IMR-90 (cell line): ENCODE measurements at regions not wholly inside any gene's neighbourhood (a gene's known extent, or its start where the extent isn't known, plus 50 kb on each side); places are given as distances from the start of the nearest gene placed in this dataset.

Source experiments
- ATAC-seq: fragments of 200-7000 bp; cut with Tn5 transposase; 2 replicates; pipeline ENCODE4 v1.9.1; 2020; ENCODE audit warnings: low read depth, mild to moderate bottlenecking, moderate library complexity
- BruUV-seq: library from RNA; stranded (reverse); fragments of 400-500 nt; replicated peaks from 2 replicates; lab custom pipeline; 2021; lab: Mats Ljungman, UMichigan
- CTCF ChIA-PET: fragments of 300-600 bp; formaldehyde crosslinking; extraction: SDS; loops from one replicate; lab custom pipeline; 2021; ENCODE audit warnings: antibody characterized with exemption; lab: Yijun Ruan, JAX
- POLR2A ChIA-PET: fragments of 300-600 bp; sonication (Branson Sonifier 250); formaldehyde crosslinking; loops from one replicate; lab custom pipeline; 2022; ENCODE audit warnings: antibody characterized with exemption; ENCODE audit not compliant: unreplicated experiment; lab: Charles Lee
- DNase-seq: peaks from one replicate; pipeline ENCODE4 v3.0.0; 2013
- H2AFZ ChIP-seq: replicated peaks from 2 replicates; pipeline ENCODE3; 2013; ENCODE audit warnings: low read length, mild to moderate bottlenecking; ENCODE audit not compliant: poor library complexity
- H2AK5ac ChIP-seq: 2 replicates; pipeline ENCODE4 v1.6.1; 2013; ENCODE audit warnings: low read depth, low read length, inconsistent platforms
- H2AK9ac ChIP-seq: replicated peaks from 2 replicates; pipeline ENCODE3; 2013; ENCODE audit warnings: mild to moderate bottlenecking, low read depth, low read length, moderate library complexity; ENCODE audit not compliant: poor library complexity
- H2BK120ac ChIP-seq: 2 replicates; pipeline ENCODE4 v1.6.1; 2013; ENCODE audit warnings: low read depth, low read length, inconsistent platforms
- H2BK15ac ChIP-seq: 3 replicates; pipeline ENCODE4 v1.6.1; 2013; ENCODE audit warnings: low read depth, low read length, inconsistent platforms
- H2BK20ac ChIP-seq: 2 replicates; pipeline ENCODE4 v1.6.1; 2013; ENCODE audit warnings: low read depth, mild to moderate bottlenecking, inconsistent platforms, low read length, moderate library complexity
- H2BK5ac ChIP-seq: 2 replicates; pipeline ENCODE4 v1.6.1; 2013; ENCODE audit warnings: mild to moderate bottlenecking, low read depth, low read length, inconsistent platforms; ENCODE audit not compliant: poor library complexity, severe bottlenecking
- H3K14ac ChIP-seq: replicated peaks from 2 replicates; pipeline ENCODE4 v1.6.1; 2013; ENCODE audit warnings: low read depth, low read length, inconsistent platforms
- H3K18ac ChIP-seq: 2 replicates; pipeline ENCODE4 v1.6.1; 2013; ENCODE audit warnings: low read depth, low read length, control low read depth
- H3K23ac ChIP-seq: 2 replicates; pipeline ENCODE4 v1.6.1; 2013; ENCODE audit warnings: low read depth, low read length, inconsistent platforms
- H3K27ac ChIP-seq: 2 replicates; pipeline ENCODE4 v1.5.1; 2013; ENCODE audit warnings: mild to moderate bottlenecking, control low read depth, low read length; ENCODE audit not compliant: insufficient read depth
- H3K27me3 ChIP-seq: 2 replicates; pipeline ENCODE4 v1.6.1; 2013; ENCODE audit warnings: low read length; ENCODE audit not compliant: control insufficient read depth, insufficient read depth
- H3K36me3 ChIP-seq: 2 replicates; pipeline ENCODE4 v1.6.1; 2013; ENCODE audit warnings: low read length, mixed read lengths; ENCODE audit not compliant: control insufficient read depth, insufficient read depth
- H3K4ac ChIP-seq: 2 replicates; pipeline ENCODE4 v1.6.1; 2013; ENCODE audit warnings: low read depth, low read length, inconsistent platforms
- H3K4me1 ChIP-seq: 2 replicates; pipeline ENCODE4 v1.6.1; 2013; ENCODE audit warnings: low read length, mixed read lengths; ENCODE audit not compliant: control insufficient read depth, insufficient read depth
- H3K4me2 ChIP-seq: 2 replicates; pipeline ENCODE4 v1.6.1; 2013; ENCODE audit warnings: low read depth, mild to moderate bottlenecking, control low read depth, low read length, moderate library complexity
- H3K4me3 ChIP-seq: 2 replicates; pipeline ENCODE4 v1.5.1; 2013; ENCODE audit warnings: low read depth, mild to moderate bottlenecking, control low read depth, low read length, moderate library complexity; ENCODE audit not compliant: insufficient read depth
- H3K56ac ChIP-seq: 2 replicates; pipeline ENCODE4 v1.6.1; 2013; ENCODE audit warnings: low read length, inconsistent platforms; ENCODE audit not compliant: insufficient read depth; ENCODE audit errors: extremely low read depth
- H3K79me1 ChIP-seq, 2 experiments: 2 replicates each; pipeline ENCODE4 v1.6.1; 2013; ENCODE audit warnings: low read length in 2 of 2, inconsistent platforms in 1 of 2, low read depth in 1 of 2
- H3K9ac ChIP-seq: 2 replicates; pipeline ENCODE4 v1.6.1; 2013; ENCODE audit warnings: low read depth, low read length, control low read depth
- H3K9me1 ChIP-seq: 2 replicates; pipeline ENCODE4 v1.6.1; 2013; ENCODE audit warnings: low read length, inconsistent platforms; ENCODE audit not compliant: insufficient read depth
- H3K9me3 ChIP-seq: 2 replicates; pipeline ENCODE4 v1.6.1; 2013; ENCODE audit warnings: low read length; ENCODE audit not compliant: control insufficient read depth, insufficient read depth
- H4K20me1 ChIP-seq: 2 replicates; pipeline ENCODE4 v1.6.1; 2013; ENCODE audit warnings: low read length, inconsistent platforms; ENCODE audit not compliant: insufficient read depth
- H4K5ac ChIP-seq: 2 replicates; pipeline ENCODE4 v1.6.1; 2013; ENCODE audit warnings: mild to moderate bottlenecking, low read depth, low read length, control low read depth
- H4K8ac ChIP-seq, 2 experiments: 2 replicates each; pipeline ENCODE4 v1.6.1; 2013; ENCODE audit warnings: low read depth in 2 of 2, low read length in 2 of 2, control low read depth in 1 of 2, inconsistent platforms in 1 of 2
- H4K91ac ChIP-seq: 2 replicates; pipeline ENCODE4 v1.6.1; 2013; ENCODE audit warnings: low read depth, low read length, inconsistent platforms; ENCODE audit not compliant: insufficient read depth
- BHLHE40 ChIP-seq: fragments of 150-350 bp; IDR thresholded peaks from 2 replicates; pipeline ENCODE4 v1.6.1; 2016; ENCODE audit warnings: mild to moderate bottlenecking, low read depth, low read length
- FOS ChIP-seq: fragments of 150-350 bp; IDR thresholded peaks from 2 replicates; pipeline ENCODE4 v1.6.1; 2016; ENCODE audit warnings: low read depth, low read length
- MAZ ChIP-seq: IDR thresholded peaks from 2 replicates; pipeline ENCODE4 v1.6.1; 2012; ENCODE audit warnings: low read depth, mild to moderate bottlenecking, low read length, improper control_type of control experiment, moderate library complexity, borderline replicate concordance
- NFE2L2 ChIP-seq: fragments of 150-350 bp; IDR thresholded peaks from 2 replicates; pipeline ENCODE4 v1.6.1; 2016; ENCODE audit warnings: low read depth, mild to moderate bottlenecking, low read length
- RAD21 ChIP-seq: IDR thresholded peaks from 2 replicates; pipeline ENCODE4 v1.6.1; 2012; ENCODE audit warnings: low read length, improper control_type of control experiment
- RCOR1 ChIP-seq: IDR thresholded peaks from 2 replicates; pipeline ENCODE4 v1.6.1; 2012; ENCODE audit warnings: mild to moderate bottlenecking, low read length, improper control_type of control experiment; ENCODE audit not compliant: insufficient replicate concordance
- SMC3 ChIP-seq: fragments of 150-350 bp; IDR thresholded peaks from 2 replicates; pipeline ENCODE4 v1.6.1; 2016; ENCODE audit warnings: low read depth, mild to moderate bottlenecking, antibody characterized with exemption, low read length, moderate library complexity
- WGBS, 2 experiments: methylation state at CpG; one replicate each; pipeline versions ENCODE4 v1.1.5 to v1.1.7; 2013; ENCODE audit warnings: missing lambda C conversion rate in 2 of 2; ENCODE audit not compliant: insufficient read length in 1 of 2; ENCODE audit errors: extremely low coverage in 2 of 2; 5-methylcytosine and 5-hydroxymethylcytosine counted together
- dilution Hi-C: fragments of 300-500 bp; cut with HindIII; formaldehyde crosslinking; loops from one replicate; pipeline ENCODE4 v1.14.3; 2018; ENCODE audit warnings: low sequenced_read_pairs; ENCODE audit not compliant: unreplicated experiment
- in situ Hi-C: fragments of 300-500 bp; cut with MboI; formaldehyde crosslinking; loops from 3 replicates; pipeline ENCODE4 v1.14.3; 2019; ENCODE audit warnings: low sequenced_read_pairs, inconsistent platforms, mixed read lengths
- intact Hi-C: fragments of 100-400 bp; cut with micrococcal nuclease; formaldehyde crosslinking; loops from 2 replicates; pipeline ENCODE4 v1.10.0; 2022
- TF ChIP-seq, protein P1 (sequence below): conservative IDR thresholded peaks from 2 replicates; pipeline ENCODE4 v1.5.1; 2012; ENCODE audit warnings: mild to moderate bottlenecking, low read depth, low read length, improper control_type of control experiment

DNA sequence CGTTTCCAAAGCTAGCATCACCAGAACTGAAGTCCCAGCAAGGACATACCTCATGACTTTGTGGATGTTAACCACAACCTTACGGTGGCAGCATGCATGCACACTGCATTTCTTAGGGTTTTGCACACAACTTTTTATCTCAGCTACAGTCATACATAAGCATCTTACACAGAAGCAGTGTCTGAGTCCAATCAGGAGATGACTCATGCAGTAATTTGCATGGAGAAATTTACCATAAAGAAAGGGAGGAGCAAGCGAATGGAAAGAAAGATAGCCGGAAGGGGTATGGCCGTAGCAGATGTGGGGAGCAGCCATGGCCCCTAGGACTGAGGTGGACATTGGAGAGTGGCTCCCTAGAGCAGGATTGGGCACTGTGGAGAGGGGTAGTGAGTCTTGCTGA, 522.5 kb downstream of the GALR1 start:
- Histone ChIP-seq H4K8ac (no peak overlapping the region), H3K9me1 (no peaks in the 10 kb centered on the region), H4K5ac (no peak overlapping the region), H3K36me3 (no peaks in the 10 kb centered on the region), H4K91ac (no peak overlapping the region), H3K9ac (no peak overlapping the region), H3K4me3 (no peak overlapping the region), H3K18ac (no peak overlapping the region), H3K4me1 (no peaks in the 10 kb centered on the region), H3K14ac (no peak overlapping the region), H2BK120ac (no peak overlapping the region), H3K4ac (no peak overlapping the region), H3K27ac (no peak overlapping the region), H3K27me3 (no peaks in the 10 kb centered on the region), H4K20me1 (no peaks in the 10 kb centered on the region), H3K23ac (no peak overlapping the region), H2AK5ac (no peak overlapping the region), H2AK9ac (no peak overlapping the region), H2BK15ac (no peak overlapping the region), H3K4me2 (no peak overlapping the region), H2AFZ (no peak overlapping the region), H2BK5ac (no peak overlapping the region), H2BK20ac (no peak overlapping the region), H3K56ac (no peak overlapping the region), H3K9me3 (peaks cover 29% of the 10 kb centered on the region), H3K79me1 (no peaks in the 10 kb centered on the region)
- POLR2A ChIA-PET: no interaction called here
- no TSS peak for BruUV-seq
- no peak for DNase-seq
- no peak for TF ChIP-seq BHLHE40
- no peak for TF ChIP-seq SMC3
- TF ChIP-seq, protein P1, sequence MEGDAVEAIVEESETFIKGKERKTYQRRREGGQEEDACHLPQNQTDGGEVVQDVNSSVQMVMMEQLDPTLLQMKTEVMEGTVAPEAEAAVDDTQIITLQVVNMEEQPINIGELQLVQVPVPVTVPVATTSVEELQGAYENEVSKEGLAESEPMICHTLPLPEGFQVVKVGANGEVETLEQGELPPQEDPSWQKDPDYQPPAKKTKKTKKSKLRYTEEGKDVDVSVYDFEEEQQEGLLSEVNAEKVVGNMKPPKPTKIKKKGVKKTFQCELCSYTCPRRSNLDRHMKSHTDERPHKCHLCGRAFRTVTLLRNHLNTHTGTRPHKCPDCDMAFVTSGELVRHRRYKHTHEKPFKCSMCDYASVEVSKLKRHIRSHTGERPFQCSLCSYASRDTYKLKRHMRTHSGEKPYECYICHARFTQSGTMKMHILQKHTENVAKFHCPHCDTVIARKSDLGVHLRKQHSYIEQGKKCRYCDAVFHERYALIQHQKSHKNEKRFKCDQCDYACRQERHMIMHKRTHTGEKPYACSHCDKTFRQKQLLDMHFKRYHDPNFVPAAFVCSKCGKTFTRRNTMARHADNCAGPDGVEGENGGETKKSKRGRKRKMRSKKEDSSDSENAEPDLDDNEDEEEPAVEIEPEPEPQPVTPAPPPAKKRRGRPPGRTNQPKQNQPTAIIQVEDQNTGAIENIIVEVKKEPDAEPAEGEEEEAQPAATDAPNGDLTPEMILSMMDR: no peak
- TF ChIP-seq FOS: no peak
- TF ChIP-seq NFE2L2: no peak
- TF ChIP-seq RAD21: no peak
- no peak for TF ChIP-seq RCOR1
- no peak for TF ChIP-seq MAZ
- dilution Hi-C loops: no loop called here
- intact Hi-C loops: no loop called here
- WGBS, 2 experiments: 53% methylated on average over 3 of the region's 5 CpGs; no CpG with 5 or more reads in 1 of the 2 experiments
- CTCF ChIA-PET: no interaction called here
- in situ Hi-C loops: no loop called here
- ATAC-seq: no peak
